Urothelium cell line (cell line): ENCODE measurements at regions not wholly inside any gene's neighbourhood (a gene's known extent, or its start where the extent isn't known, plus 50 kb on each side); places are given as distances from the start of the nearest gene placed in this dataset.
"Not testable (repeated sequence)": the region's sequence is repeated elsewhere in the genome, so short reads cannot be mapped to it uniquely, and the experiment has no call there.

Source experiments
- DNase-seq: peaks from one replicate; pipeline ENCODE4 v3.0.0; 2011; ENCODE audit warnings: low spot score, mixed read lengths
- FAIRE-seq: peaks from 2 replicates; lab custom pipeline; 2011; peaks lifted over from hg19 to GRCh38; lab: Jason Lieb, UNC

- no peak for DNase-seq
- no peak for FAIRE-seq
Measured at GRCh38 chr13:82467626-82468025, 1414.6 kb downstream of the SLITRK1 start.

- FAIRE-seq, DNase-seq: not testable (repeated sequence)
Measured at GRCh38 chr13:82459575-82459974, 1422.7 kb downstream of the SLITRK1 start.

GRCh38 chr13:82458169-82458568 lies 1424.1 kb downstream of the SLITRK1 start:
- DNase-seq (no peak), FAIRE-seq (no peak)

GRCh38 chr13:82457548-82457947 lies 1424.7 kb downstream of the SLITRK1 start:
- FAIRE-seq, DNase-seq: not testable (repeated sequence)

GRCh38 chr13:82447416-82448077 lies 1434.7 kb downstream of the SLITRK1 start:
- no peak for FAIRE-seq

GRCh38 chr13:82439159-82439904 lies 1442.9 kb downstream of the SLITRK1 start:
- FAIRE-seq: no peak
- DNase-seq: no peak

More at GRCh38 chr13:82447416-82448077, 1434.7 kb downstream of the SLITRK1 start:
- DNase-seq: no peak

GRCh38 chr13:82438320-82438719 lies 1444.0 kb downstream of the SLITRK1 start:
- no peak for DNase-seq
- no peak for FAIRE-seq

- FAIRE-seq (no peak), DNase-seq (no peak)
Measured at GRCh38 chr13:82436099-82436585, 1446.1 kb downstream of the SLITRK1 start.

- DNase-seq: no peak
- FAIRE-seq: no peak
Measured at GRCh38 chr13:82432949-82433348, 1449.3 kb downstream of the SLITRK1 start.

- DNase-seq: no peak
- no peak for FAIRE-seq
Measured at GRCh38 chr13:82412749-82413148, 1469.5 kb downstream of the SLITRK1 start.

GRCh38 chr13:82407321-82407720 lies 1475.0 kb downstream of the SLITRK1 start:
- FAIRE-seq (no peak), DNase-seq (no peak)

- FAIRE-seq: no peak
- no peak for DNase-seq
Measured at GRCh38 chr13:82374719-82375118, 1507.6 kb downstream of the SLITRK1 start.

- DNase-seq (no peak), FAIRE-seq (no peak)
Measured at GRCh38 chr13:82370316-82370715, 1512.0 kb downstream of the SLITRK1 start.

- FAIRE-seq (no peak), DNase-seq (no peak)
Measured at GRCh38 chr13:82364525-82364924, 1517.7 kb downstream of the SLITRK1 start.

GRCh38 chr13:82358284-82358683 lies 1524.0 kb downstream of the SLITRK1 start:
- DNase-seq: no peak
- no peak for FAIRE-seq

GRCh38 chr13:82356667-82357410 lies 1525.4 kb downstream of the SLITRK1 start:
- DNase-seq (no peak), FAIRE-seq (no peak)

GRCh38 chr13:82344867-82345266 lies 1537.4 kb downstream of the SLITRK1 start:
- DNase-seq (no peak), FAIRE-seq (no peak)

GRCh38 chr13:82341116-82341515 lies 1541.2 kb downstream of the SLITRK1 start:
- no peak for DNase-seq
- no peak for FAIRE-seq

- DNase-seq (no peak), FAIRE-seq (no peak)
Measured at GRCh38 chr13:82330499-82330898, 1551.8 kb downstream of the SLITRK1 start.

- DNase-seq (no peak), FAIRE-seq (no peak)
Measured at GRCh38 chr13:82323101-82323500, 1559.2 kb downstream of the SLITRK1 start.

- DNase-seq (no peak), FAIRE-seq (no peak)
Measured at GRCh38 chr13:82305588-82305987, 1576.7 kb downstream of the SLITRK1 start.
